Neural cell (in vitro differentiated cells): ENCODE measurements at regions not wholly inside any gene's neighbourhood (a gene's known extent, or its start where the extent isn't known, plus 50 kb on each side); places are given as distances from the start of the nearest gene placed in this dataset.

Source experiments
- EP300 ChIP-seq: fragments of 450-650 bp; conservative IDR thresholded peaks from 2 replicates; pipeline ENCODE4 v1.6.1; 2014; ENCODE audit warnings: antibody characterized with exemption, mild to moderate bottlenecking, moderate library complexity; ENCODE audit not compliant: poor library complexity, severe bottlenecking
- EZH2 ChIP-seq: fragments of 200-600, 300-800 bp; shearing (Covaris generic), sonication (generic); IDR thresholded peaks from 2 replicates; pipeline ENCODE4 v1.6.1; 2014; ENCODE audit warnings: antibody characterized with exemption, low read length, borderline replicate concordance, mild to moderate bottlenecking; ENCODE audit not compliant: insufficient read depth, poor library complexity, severe bottlenecking
- POLR2AphosphoS5 ChIP-seq: IDR thresholded peaks from 2 replicates; pipeline ENCODE4 v1.6.1; 2012
- REST ChIP-seq: IDR thresholded peaks from 2 replicates; pipeline ENCODE4 v1.6.1; 2012; ENCODE audit warnings: borderline replicate concordance
- TF ChIP-seq, protein P1 (sequence below): fragments of 450-650 bp; IDR thresholded peaks from 2 replicates; pipeline ENCODE4 v1.5.1; 2014; ENCODE audit warnings: antibody characterized with exemption, mild to moderate bottlenecking, moderate library complexity; ENCODE audit not compliant: poor library complexity, severe bottlenecking

DNA sequence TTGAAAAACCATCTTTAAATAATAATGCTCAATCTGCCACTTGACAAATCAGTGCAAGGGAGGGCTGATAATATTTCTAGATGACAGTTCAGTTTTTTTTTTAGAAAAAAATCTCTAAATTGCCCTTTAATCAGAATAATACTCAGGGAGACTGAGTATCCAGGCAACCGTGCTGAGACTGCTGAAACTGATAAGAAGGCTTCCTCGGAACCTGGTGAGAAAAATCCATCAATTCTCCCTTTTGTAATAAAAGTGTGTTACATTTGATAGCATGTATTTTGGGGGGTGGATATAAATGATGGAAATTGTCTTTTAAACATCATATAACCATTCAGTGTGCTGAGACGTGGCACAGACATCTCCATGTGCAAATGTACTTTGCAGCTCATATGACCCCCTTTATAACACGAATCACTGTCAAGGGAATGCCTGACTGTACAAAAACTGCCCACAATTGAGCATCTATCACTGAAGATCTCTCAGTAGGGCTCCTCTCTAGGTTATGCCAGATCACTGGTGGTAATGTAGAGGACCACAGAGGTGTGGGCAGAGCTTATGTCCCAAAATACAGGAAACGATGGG, 491.1 kb upstream of the ADARB2 start:
- TF ChIP-seq, protein P1, sequence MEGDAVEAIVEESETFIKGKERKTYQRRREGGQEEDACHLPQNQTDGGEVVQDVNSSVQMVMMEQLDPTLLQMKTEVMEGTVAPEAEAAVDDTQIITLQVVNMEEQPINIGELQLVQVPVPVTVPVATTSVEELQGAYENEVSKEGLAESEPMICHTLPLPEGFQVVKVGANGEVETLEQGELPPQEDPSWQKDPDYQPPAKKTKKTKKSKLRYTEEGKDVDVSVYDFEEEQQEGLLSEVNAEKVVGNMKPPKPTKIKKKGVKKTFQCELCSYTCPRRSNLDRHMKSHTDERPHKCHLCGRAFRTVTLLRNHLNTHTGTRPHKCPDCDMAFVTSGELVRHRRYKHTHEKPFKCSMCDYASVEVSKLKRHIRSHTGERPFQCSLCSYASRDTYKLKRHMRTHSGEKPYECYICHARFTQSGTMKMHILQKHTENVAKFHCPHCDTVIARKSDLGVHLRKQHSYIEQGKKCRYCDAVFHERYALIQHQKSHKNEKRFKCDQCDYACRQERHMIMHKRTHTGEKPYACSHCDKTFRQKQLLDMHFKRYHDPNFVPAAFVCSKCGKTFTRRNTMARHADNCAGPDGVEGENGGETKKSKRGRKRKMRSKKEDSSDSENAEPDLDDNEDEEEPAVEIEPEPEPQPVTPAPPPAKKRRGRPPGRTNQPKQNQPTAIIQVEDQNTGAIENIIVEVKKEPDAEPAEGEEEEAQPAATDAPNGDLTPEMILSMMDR, result no peak
- TF ChIP-seq POLR2AphosphoS5 (no peak), EZH2 (no peak), REST (no peak), EP300 (peak; percentile 79)
